ENCODE measurements at regions not wholly inside any gene's neighbourhood (a gene's known extent, or its start where the extent isn't known, plus 50 kb on each side); places are given as distances from the start of the nearest gene placed in this dataset.

DNA sequence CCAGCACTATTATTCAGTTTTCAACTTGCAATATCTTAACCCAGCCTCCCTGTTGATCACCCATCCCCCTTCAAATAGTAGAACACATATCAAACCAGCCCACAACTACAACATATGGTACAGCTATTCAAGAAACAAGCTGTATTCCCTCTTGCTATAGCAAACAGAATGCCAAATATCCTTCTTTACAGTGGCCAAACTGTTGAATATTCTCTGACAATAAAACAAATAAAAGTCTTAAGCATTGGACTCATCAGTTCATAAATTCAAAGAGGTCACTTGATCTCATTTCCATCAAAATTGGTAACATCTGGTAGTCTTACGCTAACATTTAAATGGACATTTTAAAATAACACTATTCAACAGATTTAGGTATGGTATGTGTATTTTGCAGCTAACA lies 350.8 kb downstream of the EFNA5 start:
- ChIA-PET POLR2A (ENCODE audit: partially characterized antibody) (no interaction called here), CTCF (ENCODE audit: partially characterized antibody) (no interaction called here)
- Histone ChIP-seq H3K27ac (ENCODE audit: low read depth, low read length) (no peak overlapping the region), H3K4me1 (ENCODE audit: insufficient read depth, low read length) (no peaks in the 10 kb centered on the region), H3K36me3 (ENCODE audit: insufficient read depth, low read length) (no peaks in the 10 kb centered on the region), H3K9me3 (ENCODE audit: control insufficient read depth in 1 of 2, low read length in 2 of 2) (no peaks in the 10 kb centered on the region), H3K4me3 (ENCODE audit: low read length in 2 of 2) (no peak overlapping the region), H3K27me3 (ENCODE audit: insufficient read depth, low read length) (no peaks in the 10 kb centered on the region)
- no peaks in the 10 kb centered on the region for H3K9me3 Mint-ChIP-seq
- intact Hi-C loops (cut with micrococcal nuclease) = no loop called here
- no peak overlapping the region for H3K27ac Mint-ChIP-seq
- peaks cover 0 to 2% of the 10 kb centered on the region in 2 donors for H3K27me3 Mint-ChIP-seq
- no peak for DNase-seq
- H3K4me3 Mint-ChIP-seq = no peak overlapping the region
- H3K36me3 Mint-ChIP-seq = no peaks in the 10 kb centered on the region
- H3K4me1 Mint-ChIP-seq = no peaks in the 10 kb centered on the region

DNA sequence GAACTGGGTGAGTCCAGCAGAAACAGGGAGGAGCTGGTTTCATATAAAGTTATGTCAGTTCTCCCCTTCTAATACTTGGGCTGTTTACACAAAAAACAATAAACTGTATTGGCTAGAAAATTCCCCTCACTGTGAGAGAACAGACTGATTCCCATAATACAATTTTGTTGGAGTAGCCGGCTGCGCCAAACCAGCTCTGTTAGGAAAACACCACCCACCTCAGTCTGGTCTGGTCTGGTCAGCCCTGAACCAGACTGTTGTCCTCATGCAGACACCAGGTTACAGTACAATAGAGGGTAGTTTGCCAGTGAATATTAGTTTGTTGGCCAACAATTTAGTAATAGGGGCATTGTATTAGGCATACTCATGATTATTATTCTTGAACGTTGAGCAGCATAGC lies 356.4 kb downstream of the EFNA5 start:
- Histone ChIP-seq H3K4me3 (ENCODE audit: low read length in 2 of 2) (no peak overlapping the region), H3K27me3 (ENCODE audit: insufficient read depth, low read length) (no peaks in the 10 kb centered on the region), H3K36me3 (ENCODE audit: insufficient read depth, low read length) (no peaks in the 10 kb centered on the region), H3K9me3 (ENCODE audit: control insufficient read depth in 1 of 2, low read length in 2 of 2) (no peaks in the 10 kb centered on the region), H3K27ac (ENCODE audit: low read depth, low read length) (no peak overlapping the region), H3K4me1 (ENCODE audit: insufficient read depth, low read length) (no peaks in the 10 kb centered on the region)
- intact Hi-C loops (cut with micrococcal nuclease) = no loop called here
- H3K27me3 Mint-ChIP-seq = peaks cover 0 to 1% of the 10 kb centered on the region in 2 donors
- no peak overlapping the region for H3K27ac Mint-ChIP-seq
- POLR2A ChIA-PET (ENCODE audit: partially characterized antibody) = no interaction called here
- no peaks in the 10 kb centered on the region for H3K36me3 Mint-ChIP-seq
- H3K4me1 Mint-ChIP-seq = no peaks in the 10 kb centered on the region
- H3K4me3 Mint-ChIP-seq = no peak overlapping the region
- H3K9me3 Mint-ChIP-seq = no peaks in the 10 kb centered on the region
- CTCF ChIA-PET (ENCODE audit: partially characterized antibody) = no interaction called here
- DNase-seq = no peak

- ChIA-PET CTCF (ENCODE audit: partially characterized antibody) (no interaction called here), POLR2A (ENCODE audit: partially characterized antibody) (no interaction called here)
- Histone ChIP-seq H3K9me3 (ENCODE audit: control insufficient read depth in 1 of 2, low read length in 2 of 2) (no peaks in the 10 kb centered on the region), H3K36me3 (ENCODE audit: insufficient read depth, low read length) (no peaks in the 10 kb centered on the region), H3K4me1 (ENCODE audit: insufficient read depth, low read length) (no peaks in the 10 kb centered on the region), H3K27ac (ENCODE audit: low read depth, low read length) (no peak overlapping the region), H3K27me3 (ENCODE audit: insufficient read depth, low read length) (no peaks in the 10 kb centered on the region), H3K4me3 (ENCODE audit: low read length in 2 of 2) (no peak overlapping the region)
- no peak for DNase-seq
- Mint-ChIP-seq H3K27me3 (peaks cover 0 to 1% of the 10 kb centered on the region in 2 donors), H3K4me3 (no peak overlapping the region), H3K9me3 (peaks cover 0 to 2% (median 0%) of the 10 kb centered on the region in 8 donors), H3K4me1 (no peaks in the 10 kb centered on the region), H3K36me3 (no peaks in the 10 kb centered on the region), H3K27ac (no peak overlapping the region)
- intact Hi-C loops (cut with micrococcal nuclease) = no loop called here
Observed at GRCh38 chr5:107313921-107314320, 356.8 kb downstream of the EFNA5 start.

- no peak for DNase-seq
- H3K27me3 ChIP-seq (ENCODE audit: insufficient read depth, low read length) = no peaks in the 10 kb centered on the region
- no peak overlapping the region for H3K4me3 Mint-ChIP-seq
- no peak overlapping the region for H3K27ac ChIP-seq (ENCODE audit: low read depth, low read length)
- H3K9me3 ChIP-seq (ENCODE audit: control insufficient read depth in 1 of 2, low read length in 2 of 2) = no peaks in the 10 kb centered on the region
- H3K27me3 Mint-ChIP-seq = peaks cover 0 to 1% of the 10 kb centered on the region in 2 donors
- H3K36me3 Mint-ChIP-seq = no peaks in the 10 kb centered on the region
- H3K4me1 ChIP-seq (ENCODE audit: insufficient read depth, low read length) = no peaks in the 10 kb centered on the region
- intact Hi-C loops (cut with micrococcal nuclease) = no loop called here
- H3K4me1 Mint-ChIP-seq = no peaks in the 10 kb centered on the region
- peaks cover 0 to 2% (median 0%) of the 10 kb centered on the region in 8 donors for H3K9me3 Mint-ChIP-seq
- CTCF ChIA-PET (ENCODE audit: partially characterized antibody) = no interaction called here
- no peak overlapping the region for H3K4me3 ChIP-seq (ENCODE audit: low read length in 2 of 2)
- H3K36me3 ChIP-seq (ENCODE audit: insufficient read depth, low read length) = no peaks in the 10 kb centered on the region
- no peak overlapping the region for H3K27ac Mint-ChIP-seq
- POLR2A ChIA-PET (ENCODE audit: partially characterized antibody) = interaction anchor here (0.5 kb wide), 1 partner anchor 76 kb away, joined by 3 read pairs; no protein-coding TSS in a partner anchor
Observed at GRCh38 chr5:107313098-107313497, 357.6 kb downstream of the EFNA5 start.

DNA sequence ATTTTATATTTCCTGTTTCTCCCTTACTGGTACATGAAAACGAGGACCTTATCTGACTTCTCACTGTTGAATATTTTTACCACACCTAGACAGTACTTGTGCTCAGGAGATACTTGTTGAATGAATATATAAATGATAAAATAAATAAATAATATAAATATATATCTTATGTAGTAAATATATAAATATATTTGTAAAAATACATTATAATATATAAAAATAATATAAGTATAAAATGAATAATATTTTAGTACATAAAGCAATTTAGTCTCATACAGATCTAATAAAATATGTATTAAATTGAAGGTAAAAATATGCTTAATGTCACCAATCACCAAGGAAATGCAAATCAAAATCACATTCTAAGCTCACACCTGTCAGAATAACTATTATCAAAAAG lies 360.6 kb downstream of the EFNA5 start:
- Mint-ChIP-seq H3K4me1 (no peaks in the 10 kb centered on the region), H3K36me3 (no peaks in the 10 kb centered on the region), H3K27me3 (peaks cover 0 to 1% of the 10 kb centered on the region in 2 donors), H3K27ac (no peak overlapping the region), H3K4me3 (no peak overlapping the region), H3K9me3 (peaks cover 0 to 2% (median 0%) of the 10 kb centered on the region in 8 donors)
- ChIA-PET CTCF (ENCODE audit: partially characterized antibody) (no interaction called here), POLR2A (ENCODE audit: partially characterized antibody) (no interaction called here)
- Histone ChIP-seq H3K4me1 (ENCODE audit: insufficient read depth, low read length) (no peaks in the 10 kb centered on the region), H3K36me3 (ENCODE audit: insufficient read depth, low read length) (no peaks in the 10 kb centered on the region), H3K27me3 (ENCODE audit: insufficient read depth, low read length) (no peaks in the 10 kb centered on the region), H3K9me3 (ENCODE audit: control insufficient read depth in 1 of 2, low read length in 2 of 2) (no peaks in the 10 kb centered on the region), H3K4me3 (ENCODE audit: low read length in 2 of 2) (no peak overlapping the region), H3K27ac (ENCODE audit: low read depth, low read length) (no peak overlapping the region)
- no peak for DNase-seq
- intact Hi-C loops (cut with micrococcal nuclease) = no loop called here

DNA sequence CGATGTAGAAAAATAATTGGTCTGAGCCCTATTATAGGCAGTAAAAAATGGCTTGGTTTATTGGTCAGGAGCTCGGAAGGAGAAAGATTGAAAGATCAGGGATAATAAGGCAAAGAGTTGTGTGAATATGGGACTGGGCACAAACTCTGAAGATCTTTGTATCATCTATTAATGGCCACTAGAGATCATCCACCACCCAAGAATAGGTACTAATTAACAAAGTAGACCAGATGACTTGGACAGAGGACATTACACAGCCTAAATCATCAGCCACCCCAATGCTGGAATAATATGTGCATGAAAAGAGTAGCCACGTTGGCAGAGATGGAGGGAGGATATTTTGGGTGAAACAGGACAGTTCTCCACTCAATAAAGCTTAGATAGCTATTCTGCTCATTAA lies 364.1 kb downstream of the EFNA5 start:
- intact Hi-C loops (cut with micrococcal nuclease) = no loop called here
- DNase-seq = no peak
- ChIA-PET CTCF (ENCODE audit: partially characterized antibody) (no interaction called here), POLR2A (ENCODE audit: partially characterized antibody) (no interaction called here)
- Mint-ChIP-seq H3K4me3 (no peak overlapping the region), H3K27me3 (no peaks in the 10 kb centered on the region), H3K27ac (no peak overlapping the region), H3K9me3 (peaks cover 0 to 3% (median 0%) of the 10 kb centered on the region in 8 donors), H3K4me1 (no peaks in the 10 kb centered on the region), H3K36me3 (no peaks in the 10 kb centered on the region)
- no peak overlapping the region for H3K27ac ChIP-seq (ENCODE audit: low read depth, low read length)
- H3K9me3 ChIP-seq (ENCODE audit: control insufficient read depth in 1 of 2, low read length in 2 of 2) = no peaks in the 10 kb centered on the region
- no peaks in the 10 kb centered on the region for H3K27me3 ChIP-seq (ENCODE audit: insufficient read depth, low read length)
- no peaks in the 10 kb centered on the region for H3K4me1 ChIP-seq (ENCODE audit: insufficient read depth, low read length)
- H3K36me3 ChIP-seq (ENCODE audit: insufficient read depth, low read length) = no peaks in the 10 kb centered on the region
- no peak overlapping the region for H3K4me3 ChIP-seq (ENCODE audit: low read length in 2 of 2)

DNA sequence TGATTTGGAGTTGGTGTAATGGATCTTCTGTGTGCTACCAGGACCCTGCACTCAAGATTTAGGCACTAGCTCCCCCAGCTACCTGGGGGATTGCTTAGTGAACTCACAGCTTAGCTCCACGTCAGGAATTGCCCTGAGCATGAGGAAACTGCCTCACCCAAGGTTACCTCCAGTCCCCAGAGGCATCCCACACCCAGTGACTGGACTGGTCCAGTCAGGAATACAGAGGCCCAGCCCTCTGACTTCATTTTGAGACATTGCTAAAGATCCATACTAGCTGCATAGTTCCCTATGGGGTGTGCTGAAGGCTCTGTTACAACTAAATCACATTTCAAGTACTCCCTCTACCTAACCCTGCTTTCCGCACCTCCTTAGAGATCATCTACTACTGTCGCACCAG lies 364.7 kb downstream of the EFNA5 start:
- ChIA-PET CTCF (ENCODE audit: partially characterized antibody) (no interaction called here), POLR2A (ENCODE audit: partially characterized antibody) (no interaction called here)
- intact Hi-C loops (cut with micrococcal nuclease) = no loop called here
- Mint-ChIP-seq H3K4me1 (no peaks in the 10 kb centered on the region), H3K27ac (no peak overlapping the region), H3K36me3 (no peaks in the 10 kb centered on the region), H3K9me3 (peaks cover 0 to 3% (median 0%) of the 10 kb centered on the region in 8 donors), H3K4me3 (no peak overlapping the region), H3K27me3 (no peaks in the 10 kb centered on the region)
- no peak overlapping the region for H3K27ac ChIP-seq (ENCODE audit: low read depth, low read length)
- H3K36me3 ChIP-seq (ENCODE audit: insufficient read depth, low read length) = no peaks in the 10 kb centered on the region
- H3K4me1 ChIP-seq (ENCODE audit: insufficient read depth, low read length) = no peaks in the 10 kb centered on the region
- H3K4me3 ChIP-seq (ENCODE audit: low read length in 2 of 2) = no peak overlapping the region
- no peak for DNase-seq
- no peaks in the 10 kb centered on the region for H3K9me3 ChIP-seq (ENCODE audit: control insufficient read depth in 1 of 2, low read length in 2 of 2)
- no peaks in the 10 kb centered on the region for H3K27me3 ChIP-seq (ENCODE audit: insufficient read depth, low read length)

DNA sequence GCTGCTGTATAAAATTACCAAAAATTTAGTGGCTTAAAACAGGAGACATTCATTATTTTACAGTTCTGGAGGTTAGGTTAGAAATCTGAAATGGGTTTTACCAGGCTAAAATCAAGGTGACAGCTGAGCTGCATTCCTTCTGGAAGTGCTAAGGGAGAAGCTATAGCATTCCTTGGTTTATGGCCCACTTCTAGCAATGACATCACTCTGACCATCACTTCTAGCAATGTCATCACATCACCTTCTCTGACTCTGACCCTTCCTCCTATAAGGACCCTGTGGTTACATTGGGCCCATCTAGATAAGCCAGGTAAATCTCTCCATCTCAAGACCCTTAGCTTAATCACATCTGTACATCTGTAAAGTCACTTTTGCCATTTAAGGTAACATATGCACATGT lies 366.1 kb downstream of the EFNA5 start:
- Histone ChIP-seq H3K27ac (ENCODE audit: low read depth, low read length) (no peak overlapping the region), H3K9me3 (ENCODE audit: control insufficient read depth in 1 of 2, low read length in 2 of 2) (no peaks in the 10 kb centered on the region), H3K27me3 (ENCODE audit: insufficient read depth, low read length) (no peaks in the 10 kb centered on the region), H3K4me3 (ENCODE audit: low read length in 2 of 2) (no peak overlapping the region), H3K36me3 (ENCODE audit: insufficient read depth, low read length) (no peaks in the 10 kb centered on the region), H3K4me1 (ENCODE audit: insufficient read depth, low read length) (no peaks in the 10 kb centered on the region)
- Mint-ChIP-seq H3K4me3 (no peak overlapping the region), H3K4me1 (no peaks in the 10 kb centered on the region), H3K27me3 (no peaks in the 10 kb centered on the region), H3K27ac (no peak overlapping the region), H3K36me3 (no peaks in the 10 kb centered on the region), H3K9me3 (peaks cover 0 to 3% (median 0%) of the 10 kb centered on the region in 8 donors)
- CTCF ChIA-PET (ENCODE audit: partially characterized antibody) = no interaction called here
- no peak for DNase-seq
- POLR2A ChIA-PET (ENCODE audit: partially characterized antibody) = no interaction called here
- intact Hi-C loops (cut with micrococcal nuclease) = no loop called here
